Common myeloid progenitor, CD34-positive (primary cell): ENCODE measurements at regions not wholly inside any gene's neighbourhood (a gene's known extent, or its start where the extent isn't known, plus 50 kb on each side); places are given as distances from the start of the nearest gene placed in this dataset.

Experiments used
- CTCF ChIA-PET: fragments of 350-600 bp; sonication (Branson Sonifier 250); formaldehyde crosslinking; loops from one replicate; lab custom pipeline; 2021; ENCODE audit warnings: antibody characterized with exemption; lab: Charles Lee
- POLR2A ChIA-PET: fragments of 350-600 bp; sonication (Branson Sonifier 250); formaldehyde crosslinking; loops from one replicate; lab custom pipeline; 2021; ENCODE audit warnings: antibody characterized with exemption; lab: Charles Lee
- DNase-seq, 3 donors: peaks; one replicate each; pipeline versions ENCODE4 v3.0.0 to v3.0.0-alpha.2; 2013
- H3K27ac ChIP-seq, 2 experiments: 1 replicate in 1 of 2; 2 replicates in 1 of 2; pipeline ENCODE4 v1.7.0; 2013; ENCODE audit warnings: inconsistent platforms in 2 of 2, low read length in 2 of 2, mild to moderate bottlenecking in 2 of 2, low read depth in 1 of 2, moderate library complexity in 1 of 2; ENCODE audit not compliant: severe bottlenecking in 2 of 2, insufficient read depth in 1 of 2, poor library complexity in 1 of 2
- H3K27me3 ChIP-seq, 5 experiments: replicated peaks in 2 of 5; 1 replicate in 3 of 5; 2 replicates in 2 of 5; pipeline versions ENCODE4 v1.6.1 to v1.7.0; 2013; ENCODE audit warnings: low read length in 4 of 5, mild to moderate bottlenecking in 2 of 5, moderate library complexity in 2 of 5, inconsistent platforms in 1 of 5; ENCODE audit not compliant: insufficient read depth in 5 of 5, control insufficient read depth in 4 of 5
- H3K36me3 ChIP-seq, 4 experiments: 1 replicate in 2 of 4; 2 replicates in 2 of 4; pipeline versions ENCODE4 v1.6.1 to v1.7.0; 2013; ENCODE audit warnings: low read length in 3 of 4, control low read depth in 1 of 4, mild to moderate bottlenecking in 1 of 4; ENCODE audit not compliant: control insufficient read depth in 4 of 4, insufficient read depth in 4 of 4
- H3K4me1 ChIP-seq, 4 experiments: 1 replicate in 3 of 4; 2 replicates in 1 of 4; pipeline versions ENCODE4 v1.6.1 to v1.7.1; 2013; ENCODE audit warnings: low read length in 3 of 4, mild to moderate bottlenecking in 3 of 4, control low read depth in 1 of 4, inconsistent platforms in 1 of 4, moderate library complexity in 1 of 4; ENCODE audit not compliant: control insufficient read depth in 4 of 4, insufficient read depth in 4 of 4; ENCODE audit errors: control extremely low read depth in 1 of 4
- H3K4me3 ChIP-seq, 7 experiments: 1 replicate in 4 of 7; 2 replicates in 3 of 7; pipeline versions ENCODE4 v1.5.1 to v1.7.0; 2013; ENCODE audit warnings: mild to moderate bottlenecking in 7 of 7, low read length in 6 of 7, moderate library complexity in 6 of 7, inconsistent platforms in 2 of 7, low read depth in 2 of 7, control low read depth in 1 of 7; ENCODE audit not compliant: insufficient read depth in 4 of 7, control insufficient read depth in 1 of 7; ENCODE audit errors: extremely low read depth in 1 of 7
- H3K9me3 ChIP-seq, 5 experiments: 1 replicate in 4 of 5; 2 replicates in 1 of 5; pipeline versions ENCODE4 v1.6.1 to v1.7.1; 2013; ENCODE audit warnings: low read length in 4 of 5, mild to moderate bottlenecking in 2 of 5, inconsistent platforms in 1 of 5, low read depth in 1 of 5, moderate library complexity in 1 of 5; ENCODE audit not compliant: control insufficient read depth in 4 of 5, insufficient read depth in 2 of 5; ENCODE audit errors: control extremely low read depth in 1 of 5
- WGBS: methylation state at CpG from one replicate; pipeline ENCODE4 v1.1.5; 2013; ENCODE audit not compliant: insufficient coverage; 5-methylcytosine and 5-hydroxymethylcytosine counted together

DNA sequence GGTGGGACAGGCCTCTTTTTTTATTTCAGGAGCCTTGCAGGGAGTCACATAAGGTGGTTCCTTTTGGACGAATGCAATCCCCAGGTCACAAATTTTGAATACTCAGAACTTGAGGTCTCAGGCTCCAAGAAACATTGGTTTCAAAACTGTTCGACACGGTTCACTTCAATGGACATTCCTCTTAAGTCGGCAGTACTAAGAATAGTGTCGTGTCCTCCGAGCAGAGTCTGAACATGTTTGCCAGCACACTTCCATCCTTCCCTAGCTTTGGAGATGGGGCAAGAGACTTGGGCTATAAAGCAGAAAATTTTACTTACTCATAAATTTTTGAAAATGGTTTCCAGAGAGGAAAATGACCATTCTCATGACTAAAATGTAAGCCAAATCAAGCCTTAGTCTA lies 265.4 kb downstream of the THBS2 start:
- H3K27me3 ChIP-seq, result peaks cover 0 to 2% (median 0%) of the 10 kb centered on the region in 5 experiments
- no peak overlapping the region for H3K27ac ChIP-seq
- 81% methylated on average over 6 of the region's 6 CpGs for WGBS
- no peaks in the 10 kb centered on the region for H3K36me3 ChIP-seq
- CTCF ChIA-PET, result no interaction called here
- H3K4me1 ChIP-seq, result no peaks in the 10 kb centered on the region
- DNase-seq, result no peak
- no peaks in the 10 kb centered on the region for H3K9me3 ChIP-seq
- POLR2A ChIA-PET, result no interaction called here
- no peak overlapping the region for H3K4me3 ChIP-seq

DNA sequence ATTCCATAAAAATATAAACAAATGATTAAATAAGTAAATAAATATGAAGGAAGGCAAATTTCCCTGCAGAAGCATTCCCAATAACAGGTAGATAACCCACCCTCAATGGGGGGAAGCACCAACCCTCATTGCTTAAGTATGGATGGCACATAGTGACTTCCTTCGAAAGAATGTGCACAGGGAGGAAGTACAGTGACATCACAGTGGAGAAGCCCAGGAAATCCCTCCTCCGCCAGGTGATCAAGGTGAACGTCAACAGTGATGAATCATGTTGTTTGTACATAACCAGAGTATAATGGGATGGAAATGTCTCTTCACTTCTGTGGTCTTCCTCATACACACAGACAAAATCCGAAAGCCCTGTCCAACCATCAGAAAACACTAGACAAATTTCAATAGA lies 267.9 kb downstream of the THBS2 start:
- no peak for DNase-seq
- WGBS, result 100% methylated on average over 2 of the region's 4 CpGs
- ChIA-PET CTCF (no interaction called here), POLR2A (no interaction called here)
- H3K4me3 ChIP-seq, result no peak overlapping the region
- peaks cover 0 to 3% (median 0%) of the 10 kb centered on the region in 5 experiments for H3K9me3 ChIP-seq
- H3K36me3 ChIP-seq, result no peaks in the 10 kb centered on the region
- H3K27me3 ChIP-seq, result peaks cover 0 to 2% (median 0%) of the 10 kb centered on the region in 5 experiments
- H3K27ac ChIP-seq, result no peak overlapping the region
- no peaks in the 10 kb centered on the region for H3K4me1 ChIP-seq

DNA sequence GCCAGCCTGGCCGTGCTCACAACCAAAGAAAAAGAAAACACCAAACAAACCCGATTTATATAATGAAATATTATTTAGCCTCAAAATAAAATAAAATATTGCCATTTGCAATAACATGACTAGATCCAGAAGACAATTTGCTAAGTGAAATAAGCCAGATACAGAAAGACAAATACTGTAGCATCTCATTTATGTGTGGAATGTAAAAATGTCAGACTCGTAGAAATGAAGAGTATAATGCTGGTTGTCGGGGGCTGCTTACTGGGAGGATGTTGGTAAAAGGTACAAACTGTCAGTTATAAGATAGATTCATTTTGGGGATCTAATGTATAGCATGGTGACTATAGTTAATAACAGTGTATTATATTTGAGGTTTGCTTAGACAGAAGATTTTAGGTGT lies 269.7 kb downstream of the THBS2 start:
- no peak overlapping the region for H3K4me3 ChIP-seq
- H3K27ac ChIP-seq, result no peak overlapping the region
- ChIA-PET CTCF (no interaction called here), POLR2A (no interaction called here)
- H3K36me3 ChIP-seq, result no peaks in the 10 kb centered on the region
- H3K27me3 ChIP-seq, result peaks cover 0 to 2% (median 0%) of the 10 kb centered on the region in 5 experiments
- peaks cover 2 to 9% (median 4%) of the 10 kb centered on the region in 5 experiments for H3K9me3 ChIP-seq
- H3K4me1 ChIP-seq, result no peaks in the 10 kb centered on the region
- DNase-seq, result no peak
- WGBS, result no CpG with 5 or more reads among the region's 4 CpGs

DNA sequence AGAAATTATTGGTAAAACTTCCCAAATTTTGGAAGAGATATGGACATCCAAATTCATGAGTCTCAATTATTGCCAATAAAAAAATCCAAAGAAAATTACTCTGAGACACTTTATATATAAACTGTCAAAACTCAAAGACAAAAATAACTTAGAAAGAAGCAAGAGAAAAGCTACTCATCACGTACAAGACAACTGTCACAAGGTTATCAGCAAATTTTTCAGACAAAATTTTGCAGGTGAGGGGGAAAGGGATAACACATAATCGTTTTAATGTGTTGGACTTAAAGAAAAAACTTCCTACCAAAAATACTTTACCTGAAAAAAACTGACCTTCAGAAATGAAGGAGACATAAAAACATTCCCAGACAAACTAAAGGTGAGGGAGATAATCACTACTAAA lies 272.5 kb downstream of the THBS2 start:
- DNase-seq, result no peak
- peaks cover 2 to 9% (median 4%) of the 10 kb centered on the region in 5 experiments for H3K9me3 ChIP-seq
- ChIA-PET CTCF (no interaction called here), POLR2A (no interaction called here)
- no peaks in the 10 kb centered on the region for H3K36me3 ChIP-seq
- no peak overlapping the region for H3K4me3 ChIP-seq
- no CpG with 5 or more reads among the region's 2 CpGs for WGBS
- no peaks in the 10 kb centered on the region for H3K4me1 ChIP-seq
- H3K27ac ChIP-seq, result no peak overlapping the region
- peaks cover 0 to 2% (median 0%) of the 10 kb centered on the region in 5 experiments for H3K27me3 ChIP-seq

DNA sequence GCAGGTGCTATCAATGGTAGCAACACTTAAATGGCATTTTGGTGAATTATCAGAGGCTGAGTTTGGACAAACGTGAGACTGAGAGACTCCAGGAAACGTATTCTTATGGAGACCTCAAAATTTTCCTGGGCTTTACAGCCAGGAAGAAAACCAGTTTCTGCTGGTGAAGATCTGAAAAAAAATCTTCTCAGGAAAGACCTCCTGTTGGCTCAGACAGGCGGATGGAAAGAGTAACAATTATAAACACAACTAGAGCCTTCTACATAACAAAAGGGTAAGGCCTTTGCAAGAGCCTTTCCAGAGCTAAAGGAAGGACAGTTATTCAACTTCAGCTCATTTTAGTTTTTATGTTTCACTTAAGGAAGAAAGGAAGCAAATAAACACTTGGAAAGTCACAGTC lies 274.4 kb downstream of the THBS2 start:
- POLR2A ChIA-PET, result no interaction called here
- CTCF ChIA-PET, result no interaction called here
- WGBS, result 76% methylated on average over 3 of the region's 3 CpGs
- Histone ChIP-seq H3K4me3 (no peak overlapping the region), H3K36me3 (no peaks in the 10 kb centered on the region), H3K4me1 (no peaks in the 10 kb centered on the region), H3K27ac (no peak overlapping the region), H3K27me3 (peaks cover 0 to 2% (median 0%) of the 10 kb centered on the region in 5 experiments), H3K9me3 (peaks cover 2 to 9% (median 4%) of the 10 kb centered on the region in 5 experiments)
- no peak for DNase-seq

DNA sequence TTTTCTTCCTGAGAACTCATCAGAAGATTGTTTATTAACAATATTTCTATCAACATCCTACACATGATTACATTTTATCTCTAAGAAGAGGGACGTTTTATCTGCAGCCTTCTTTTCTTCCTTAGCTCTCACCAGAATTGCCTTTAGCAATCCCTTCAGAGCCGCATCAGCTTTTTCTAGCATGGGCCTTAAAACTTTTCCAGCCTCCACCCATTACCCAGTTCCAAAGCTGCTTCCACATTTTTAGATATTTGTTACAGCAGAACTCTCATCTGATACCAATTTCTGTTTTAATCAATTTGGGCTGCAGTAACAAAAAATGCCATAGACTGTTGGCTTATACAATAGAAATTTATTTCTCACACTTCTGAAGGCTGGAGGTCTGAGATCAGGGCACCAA lies 281.5 kb downstream of the THBS2 start:
- WGBS, result 94% methylated on average over 2 of the region's 2 CpGs
- ChIA-PET CTCF (no interaction called here), POLR2A (no interaction called here)
- no peak for DNase-seq
- no peaks in the 10 kb centered on the region for H3K4me1 ChIP-seq
- H3K9me3 ChIP-seq, result no peaks in the 10 kb centered on the region
- no peaks in the 10 kb centered on the region for H3K36me3 ChIP-seq
- H3K27me3 ChIP-seq, result peaks cover 0 to 3% (median 0%) of the 10 kb centered on the region in 5 experiments
- H3K4me3 ChIP-seq, result no peak overlapping the region
- no peak overlapping the region for H3K27ac ChIP-seq

DNA sequence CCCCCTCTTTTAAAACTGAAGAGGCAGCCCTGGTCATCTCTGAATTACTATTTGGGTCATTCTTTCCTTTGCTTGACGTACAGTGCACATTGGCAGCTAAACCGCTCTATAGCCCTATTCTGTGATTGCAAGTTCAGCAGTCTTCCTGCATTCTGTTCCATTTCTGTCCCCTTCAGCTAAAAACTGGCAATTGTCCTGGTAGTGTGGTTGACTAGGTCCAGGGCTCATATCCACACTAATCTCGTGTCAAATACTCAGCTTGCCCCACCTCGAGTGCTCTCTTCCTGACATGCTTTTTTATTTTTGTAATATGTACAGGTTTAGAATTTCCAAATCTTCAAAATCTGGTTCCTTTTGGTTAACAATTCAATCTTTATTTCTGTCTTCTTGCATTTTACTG lies 282.1 kb downstream of the THBS2 start:
- H3K36me3 ChIP-seq, result no peaks in the 10 kb centered on the region
- H3K27ac ChIP-seq, result no peak overlapping the region
- H3K4me1 ChIP-seq, result no peaks in the 10 kb centered on the region
- DNase-seq, result no peak
- ChIA-PET CTCF (no interaction called here), POLR2A (no interaction called here)
- H3K9me3 ChIP-seq, result no peaks in the 10 kb centered on the region
- H3K27me3 ChIP-seq, result peaks cover 0 to 3% (median 0%) of the 10 kb centered on the region in 5 experiments
- no peak overlapping the region for H3K4me3 ChIP-seq
- WGBS, result no CpG with 5 or more reads among the region's 4 CpGs
